ENCODE measurements at regions not wholly inside any gene's neighbourhood (a gene's known extent, or its start where the extent isn't known, plus 50 kb on each side); places are given as distances from the start of the nearest gene placed in this dataset.

DNA sequence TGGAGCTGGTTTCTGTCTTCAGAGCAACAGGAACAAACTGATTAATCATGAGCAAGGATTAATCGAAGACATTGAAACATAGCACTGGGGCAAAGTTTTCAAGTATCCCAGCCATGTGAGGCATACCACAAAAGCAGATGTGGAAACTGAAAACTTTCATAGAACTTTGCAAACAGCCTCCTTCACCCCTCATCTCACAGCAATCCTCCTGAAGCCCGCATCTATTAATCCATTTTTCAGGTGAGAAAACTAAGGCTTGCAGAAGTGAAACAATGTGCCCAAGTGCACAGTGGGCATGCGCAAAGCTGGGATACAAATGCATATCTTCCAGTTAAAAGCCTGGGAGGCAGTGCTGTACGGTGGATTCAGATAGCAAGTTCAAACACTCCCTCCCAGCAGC lies 58.6 kb upstream of the HMGXB4 start:
- no peaks in the 10 kb centered on the region for H3K9me1 ChIP-seq (ENCODE audit: insufficient read depth, low read length)
- H3K23ac ChIP-seq (ENCODE audit: low read depth, low read length): no peak overlapping the region
- H3K27me3 ChIP-seq (ENCODE audit: control insufficient read depth, insufficient read depth, low read length): peaks cover 2% of the 10 kb centered on the region; the same call in 1 of the 2 replicates
- no peak overlapping the region for H4K91ac ChIP-seq (ENCODE audit: insufficient read depth, low read depth, low read length)
- no peak overlapping the region for H3K27ac ChIP-seq (ENCODE audit: insufficient read depth, low read length)
- no peaks in the 10 kb centered on the region for H4K20me1 ChIP-seq (ENCODE audit: insufficient read depth, low read length)
- H3K56ac ChIP-seq (ENCODE audit: extremely low read depth, insufficient read depth, low read length): no peak overlapping the region
- H4K8ac ChIP-seq (ENCODE audit: low read depth in 2 of 2, low read length in 2 of 2): no peak overlapping the region
- in situ Hi-C loops (cut with MboI; ENCODE audit: low sequenced_read_pairs): no loop called here
- no peak overlapping the region for H2BK5ac ChIP-seq (ENCODE audit: low read depth, low read length, poor library complexity, severe bottlenecking)
- H3K14ac ChIP-seq (replicated peaks; ENCODE audit: low read depth, low read length): no peak overlapping the region
- H3K79me1 ChIP-seq (ENCODE audit: low read depth in 1 of 2, low read length in 2 of 2): no peaks in the 10 kb centered on the region
- H3K4ac ChIP-seq (ENCODE audit: low read depth, low read length): no peak overlapping the region
- H2AK9ac ChIP-seq (replicated peaks; ENCODE audit: low read depth, low read length, poor library complexity): no peak overlapping the region
- TF ChIP-seq MAFK (IDR thresholded peaks at IDR 0.05; ENCODE audit: low read depth, low read length) (no peak), RAD21 (IDR thresholded peaks at IDR 0.05; ENCODE audit: low read length) (no peak), CHD1 (IDR thresholded peaks at IDR 0.05; ENCODE audit: low read depth, low read length) (no peak), NFE2L2 (IDR thresholded peaks at IDR 0.05; ENCODE audit: low read depth, low read length) (no peak), POLR2A (IDR thresholded peaks at IDR 0.05; ENCODE audit: low read depth, low read length) (no peak), RCOR1 (IDR thresholded peaks at IDR 0.05; ENCODE audit: insufficient replicate concordance, low read length) (no peak), BHLHE40 (IDR thresholded peaks at IDR 0.05; ENCODE audit: low read depth, low read length) (no peak), MAZ (IDR thresholded peaks at IDR 0.05; ENCODE audit: borderline replicate concordance, low read depth, low read length) (no peak), RFX5 (IDR thresholded peaks at IDR 0.05; ENCODE audit: low read depth, low read length) (no peak), CEBPB (IDR thresholded peaks at IDR 0.05; ENCODE audit: low read depth, low read length) (no peak)
- no peak overlapping the region for H3K4me2 ChIP-seq (ENCODE audit: low read depth, low read length)
- CTCF ChIA-PET: interaction anchor here (1.5 kb wide), 1 partner anchor 48 kb away, joined by 5 read pairs; no protein-coding TSS in a partner anchor
- intact Hi-C loops (cut with micrococcal nuclease): no loop called here
- BruUV-seq (replicated peaks): no TSS peak
- no peak overlapping the region for H4K5ac ChIP-seq (ENCODE audit: low read depth, low read length)
- H2AK5ac ChIP-seq (ENCODE audit: low read depth, low read length): no peak overlapping the region
- H3K4me3 ChIP-seq (ENCODE audit: insufficient read depth, low read depth, low read length): no peak overlapping the region
- no peak for ATAC-seq (ENCODE audit: low read depth)
- no peak overlapping the region for H2AFZ ChIP-seq (replicated peaks; ENCODE audit: low read length, poor library complexity)
- H2BK120ac ChIP-seq (ENCODE audit: low read depth, low read length): no peak overlapping the region
- POLR2A ChIA-PET (ENCODE audit: unreplicated experiment): no interaction called here
- H3K9ac ChIP-seq (ENCODE audit: low read depth, low read length): no peak overlapping the region
- no peaks in the 10 kb centered on the region for H3K4me1 ChIP-seq (ENCODE audit: control insufficient read depth, insufficient read depth, low read length)
- no peak for DNase-seq
- dilution Hi-C loops (cut with HindIII; ENCODE audit: low sequenced_read_pairs, unreplicated experiment): no loop called here
- no peak overlapping the region for H2BK20ac ChIP-seq (ENCODE audit: low read depth, low read length)
- H3K36me3 ChIP-seq (ENCODE audit: control insufficient read depth, insufficient read depth, low read length): no peaks in the 10 kb centered on the region
- H3K18ac ChIP-seq (ENCODE audit: low read depth, low read length): no peak overlapping the region
- no CpG with 5 or more reads among the region's 4 CpGs for WGBS, 2 experiments (ENCODE audit: extremely low coverage in 2 of 2, insufficient read length in 1 of 2)
- H2BK15ac ChIP-seq (ENCODE audit: low read depth, low read length): no peak overlapping the region
- no peaks in the 10 kb centered on the region for H3K9me3 ChIP-seq (ENCODE audit: control insufficient read depth, insufficient read depth, low read length)
